Astrocyte of the spinal cord (primary cell): ENCODE measurements at regions not wholly inside any gene's neighbourhood (a gene's known extent, or its start where the extent isn't known, plus 50 kb on each side); places are given as distances from the start of the nearest gene placed in this dataset.

Experiments used
- DNase-seq: peaks from one replicate; pipeline ENCODE4 v3.0.0; 2011; ENCODE audit warnings: low read depth, low spot score
- H3K4me3 ChIP-seq: 2 replicates; pipeline ENCODE4 v1.5.1; 2011; ENCODE audit warnings: low read depth, mild to moderate bottlenecking, low read length, moderate library complexity
- in situ Hi-C: cut with HindIII; loops from 2 replicates; pipeline ENCODE4 v1.10.0; 2017; ENCODE audit warnings: low sequenced_read_pairs
- TF ChIP-seq, protein P1 (sequence below): IDR thresholded peaks from 2 replicates; pipeline ENCODE4 v1.5.1; 2012; ENCODE audit warnings: low read depth, mild to moderate bottlenecking, low read length, inconsistent platforms

DNA sequence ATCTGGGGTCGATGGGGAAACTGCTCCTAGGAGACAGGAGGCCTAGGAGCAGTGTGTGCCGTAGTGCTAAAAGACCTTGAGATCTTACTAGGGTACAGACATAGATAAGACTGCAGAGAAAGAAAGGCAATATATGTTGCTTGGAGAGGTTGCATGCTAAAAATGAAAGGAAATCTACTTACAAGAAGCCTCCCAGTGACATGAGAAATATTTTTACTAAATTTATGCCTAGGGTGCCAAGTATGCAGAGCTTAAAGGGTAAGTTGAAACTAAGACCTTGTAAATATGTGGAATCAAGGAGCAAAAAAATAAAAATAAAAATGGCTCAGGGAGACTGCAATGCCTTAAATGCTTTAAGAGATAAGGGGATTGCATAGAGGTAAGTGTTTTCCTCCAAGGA lies 74.8 kb downstream of the PDE6H start:
- DNase-seq = no peak
- TF ChIP-seq, protein P1, sequence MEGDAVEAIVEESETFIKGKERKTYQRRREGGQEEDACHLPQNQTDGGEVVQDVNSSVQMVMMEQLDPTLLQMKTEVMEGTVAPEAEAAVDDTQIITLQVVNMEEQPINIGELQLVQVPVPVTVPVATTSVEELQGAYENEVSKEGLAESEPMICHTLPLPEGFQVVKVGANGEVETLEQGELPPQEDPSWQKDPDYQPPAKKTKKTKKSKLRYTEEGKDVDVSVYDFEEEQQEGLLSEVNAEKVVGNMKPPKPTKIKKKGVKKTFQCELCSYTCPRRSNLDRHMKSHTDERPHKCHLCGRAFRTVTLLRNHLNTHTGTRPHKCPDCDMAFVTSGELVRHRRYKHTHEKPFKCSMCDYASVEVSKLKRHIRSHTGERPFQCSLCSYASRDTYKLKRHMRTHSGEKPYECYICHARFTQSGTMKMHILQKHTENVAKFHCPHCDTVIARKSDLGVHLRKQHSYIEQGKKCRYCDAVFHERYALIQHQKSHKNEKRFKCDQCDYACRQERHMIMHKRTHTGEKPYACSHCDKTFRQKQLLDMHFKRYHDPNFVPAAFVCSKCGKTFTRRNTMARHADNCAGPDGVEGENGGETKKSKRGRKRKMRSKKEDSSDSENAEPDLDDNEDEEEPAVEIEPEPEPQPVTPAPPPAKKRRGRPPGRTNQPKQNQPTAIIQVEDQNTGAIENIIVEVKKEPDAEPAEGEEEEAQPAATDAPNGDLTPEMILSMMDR = no peak
- in situ Hi-C loops = no loop called here
- H3K4me3 ChIP-seq = no peak overlapping the region

DNA sequence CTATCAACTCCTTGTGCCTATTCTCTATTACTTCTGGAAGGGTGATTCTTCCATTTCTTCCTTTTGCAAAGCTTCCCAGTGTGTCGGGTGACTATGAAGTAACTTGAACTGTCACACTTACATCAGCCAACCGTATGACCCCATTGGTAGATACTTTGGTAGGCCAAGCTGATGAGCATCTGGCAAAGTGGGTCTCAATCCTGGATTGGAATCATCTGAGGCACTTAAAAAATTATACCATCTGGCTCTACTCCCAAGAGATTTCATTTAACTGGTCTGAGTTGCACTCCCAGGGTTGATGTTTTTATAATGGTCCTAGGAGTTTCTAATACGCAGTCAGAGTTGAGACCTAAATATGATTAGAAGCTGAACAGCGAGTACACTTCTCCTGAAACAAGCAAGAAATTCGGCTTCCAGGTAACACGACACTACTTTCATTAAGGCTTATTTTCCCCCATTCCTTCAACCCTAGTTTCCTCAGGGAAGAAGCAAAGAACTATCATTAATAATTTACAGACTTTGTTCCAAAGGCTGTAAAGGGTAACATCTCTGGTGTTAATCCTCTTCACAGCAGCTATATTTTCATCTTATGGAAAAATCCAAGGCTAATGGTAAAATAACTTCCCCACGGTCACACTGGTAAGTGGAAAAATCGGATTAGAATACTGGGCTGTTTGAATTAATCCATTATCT lies 76.8 kb downstream of the PDE6H start:
- no peak for DNase-seq
- in situ Hi-C loops = no loop called here
- H3K4me3 ChIP-seq = no peak overlapping the region
- TF ChIP-seq, protein P1 = no peak

DNA sequence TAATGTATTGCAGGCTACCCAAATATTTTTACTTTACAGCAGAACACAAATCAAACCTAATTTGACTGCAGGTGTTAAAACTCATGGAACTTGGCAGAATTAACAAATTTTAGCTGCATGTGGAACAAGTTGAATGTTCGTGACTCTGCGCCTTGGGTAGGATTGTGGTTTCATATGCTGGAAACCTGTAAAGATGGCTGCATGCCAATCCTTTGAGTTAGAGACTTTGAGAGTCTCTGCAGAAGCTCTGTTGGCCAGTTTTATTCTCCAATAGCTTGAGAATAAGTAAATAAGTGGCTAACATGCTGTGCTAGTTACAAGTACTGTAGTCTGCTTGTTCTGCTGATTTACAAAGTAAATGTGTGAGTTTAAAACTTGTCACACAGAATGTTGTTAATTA lies 77.8 kb downstream of the PDE6H start:
- in situ Hi-C loops = no loop called here
- TF ChIP-seq, protein P1 = no peak
- DNase-seq = peak; percentile 25
- no peak overlapping the region for H3K4me3 ChIP-seq

DNA sequence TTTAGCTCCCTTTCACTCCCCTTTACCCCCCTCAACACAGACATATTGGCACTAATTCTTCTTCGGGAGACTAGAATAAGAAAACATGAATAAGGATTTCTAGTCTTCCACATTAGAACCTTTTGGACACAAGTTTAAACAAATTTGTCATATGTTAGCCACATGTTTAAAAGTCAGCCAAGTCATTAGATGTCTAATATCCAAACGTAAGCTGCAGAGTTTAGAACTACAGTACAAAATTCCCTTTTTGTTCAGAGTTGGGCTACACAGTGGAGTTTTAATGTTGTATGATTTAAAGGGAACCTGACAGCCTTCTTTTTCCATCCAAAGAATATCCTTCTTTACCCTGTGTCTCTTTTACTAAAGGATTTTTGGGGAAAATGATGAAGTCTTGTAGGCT lies 79.8 kb downstream of the PDE6H start:
- H3K4me3 ChIP-seq = no peak overlapping the region
- no peak for DNase-seq
- in situ Hi-C loops = no loop called here
- TF ChIP-seq, protein P1 = no peak

DNA sequence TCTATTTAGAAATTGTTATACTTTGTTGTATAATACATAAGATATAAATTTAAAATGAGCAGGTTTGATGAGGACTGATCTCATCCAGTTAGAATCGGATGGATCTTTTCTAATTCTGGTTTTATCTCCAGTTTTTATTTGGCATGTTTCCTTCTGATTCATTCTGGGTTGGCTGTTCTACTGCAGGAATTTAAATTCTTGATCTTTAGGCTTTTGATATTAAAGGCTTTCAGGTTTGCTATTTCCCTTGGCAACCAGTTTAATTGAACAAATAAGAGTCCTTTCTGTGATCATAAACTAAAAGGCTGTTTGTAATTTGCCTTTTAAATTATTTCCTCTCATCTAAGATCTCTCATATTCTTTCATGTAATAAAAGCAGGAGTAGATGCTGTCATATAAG lies 83.4 kb downstream of the PDE6H start:
- no peak for DNase-seq
- TF ChIP-seq, protein P1 = no peak
- no peak overlapping the region for H3K4me3 ChIP-seq
- in situ Hi-C loops = no loop called here
